Suprapubic skin (tissue), 4 donors: ENCODE measurements at regions not wholly inside any gene's neighbourhood (a gene's known extent, or its start where the extent isn't known, plus 50 kb on each side); places are given as distances from the start of the nearest gene placed in this dataset.

Experiments used
- CTCF ChIP-seq, 2 donors: fragments of 200-600 bp in 1 of 2; fragments of 450-650 bp in 1 of 2; sonication (generic) in 1 of 2; IDR thresholded peaks; one replicate each; pipeline ENCODE4 v1.5.1; 2016 to 2019; ENCODE audit warnings: antibody characterized with exemption in 2 of 2, mild to moderate bottlenecking in 1 of 2, moderate library complexity in 1 of 2
- EP300 ChIP-seq: sonication (generic); formaldehyde crosslinking; IDR thresholded peaks from one replicate; pipeline ENCODE4 v1.6.1; 2017; ENCODE audit warnings: antibody characterized with exemption
- POLR2A ChIP-seq, 2 donors: fragments of 450-650 bp; IDR thresholded peaks; one replicate each; pipeline ENCODE4 v1.6.1; 2017; ENCODE audit warnings: antibody characterized with exemption in 2 of 2, mild to moderate bottlenecking in 2 of 2, moderate library complexity in 2 of 2
- POLR2AphosphoS5 ChIP-seq, 3 donors: sonication (generic); formaldehyde crosslinking; IDR thresholded peaks; one replicate each; pipeline ENCODE4 v1.6.1; 2017; ENCODE audit warnings: antibody characterized with exemption in 3 of 3

DNA sequence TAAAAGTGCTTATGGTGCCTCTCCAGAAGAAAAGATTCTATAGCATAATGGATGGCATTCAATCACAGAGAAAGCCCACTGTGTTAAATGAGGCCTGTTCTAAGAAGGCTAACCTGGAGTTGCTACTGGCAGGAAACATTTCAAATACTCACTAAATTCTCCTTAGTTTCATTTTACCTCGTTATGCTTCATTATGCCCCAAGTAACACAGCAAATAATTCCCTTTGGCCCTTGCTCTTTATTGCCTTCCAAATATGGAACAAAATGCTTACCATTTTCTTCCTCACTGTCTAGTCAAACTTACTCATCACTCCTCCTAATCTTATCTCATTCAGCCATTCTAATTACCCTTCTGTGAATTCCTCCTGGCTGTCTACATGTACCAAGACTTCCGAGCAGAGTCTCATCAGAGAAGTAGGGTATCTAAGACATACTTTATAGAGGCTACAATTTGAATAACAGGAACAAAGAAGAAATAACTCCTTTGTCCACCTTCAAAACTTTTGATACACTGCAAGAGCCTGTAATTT is 292.1 kb upstream of the CLEC14A start:
- no peak for TF ChIP-seq POLR2AphosphoS5 (IDR thresholded peaks at IDR 0.05)
- TF ChIP-seq CTCF (IDR thresholded peaks at IDR 0.05), result no peak
- TF ChIP-seq POLR2A (IDR thresholded peaks at IDR 0.05), result no peak
- TF ChIP-seq EP300, result no peak
